Duodenal mucosa (tissue), 2 donors: ENCODE measurements at regions not wholly inside any gene's neighbourhood (a gene's known extent, or its start where the extent isn't known, plus 50 kb on each side); places are given as distances from the start of the nearest gene placed in this dataset.
"Not testable (repeated sequence)": the region's sequence is repeated elsewhere in the genome, so short reads cannot be mapped to it uniquely, and the experiment has no call there.

Experiments used
- H3K27ac ChIP-seq: one replicate; pipeline ENCODE4 v1.7.0; 2013; ENCODE audit warnings: low read depth, low read length
- H3K27me3 ChIP-seq, 2 donors: one replicate each; pipeline ENCODE4 v1.7.0; 2013; ENCODE audit warnings: low read length in 2 of 2, control low read depth in 1 of 2; ENCODE audit not compliant: insufficient read depth in 2 of 2, control insufficient read depth in 1 of 2
- H3K36me3 ChIP-seq, 2 donors: one replicate each; pipeline ENCODE4 v1.7.0; 2013; ENCODE audit warnings: low read length in 2 of 2, control low read depth in 1 of 2; ENCODE audit not compliant: insufficient read depth in 2 of 2, control insufficient read depth in 1 of 2
- H3K4me1 ChIP-seq, 2 donors: one replicate each; pipeline ENCODE4 v1.7.0; 2013; ENCODE audit warnings: low read length in 2 of 2, control low read depth in 1 of 2; ENCODE audit not compliant: insufficient read depth in 2 of 2, control insufficient read depth in 1 of 2
- H3K4me3 ChIP-seq, 2 donors: one replicate each; pipeline ENCODE4 v1.7.0; 2013; ENCODE audit warnings: low read length in 2 of 2, low read depth in 1 of 2
- H3K9ac ChIP-seq, 2 donors: one replicate each; pipeline ENCODE4 v1.7.0; 2013; ENCODE audit warnings: low read length in 2 of 2, low read depth in 1 of 2
- H3K9me3 ChIP-seq, 2 donors: one replicate each; pipeline ENCODE4 v1.7.0; 2013; ENCODE audit warnings: low read length in 2 of 2, control low read depth in 1 of 2; ENCODE audit not compliant: control insufficient read depth in 1 of 2

DNA sequence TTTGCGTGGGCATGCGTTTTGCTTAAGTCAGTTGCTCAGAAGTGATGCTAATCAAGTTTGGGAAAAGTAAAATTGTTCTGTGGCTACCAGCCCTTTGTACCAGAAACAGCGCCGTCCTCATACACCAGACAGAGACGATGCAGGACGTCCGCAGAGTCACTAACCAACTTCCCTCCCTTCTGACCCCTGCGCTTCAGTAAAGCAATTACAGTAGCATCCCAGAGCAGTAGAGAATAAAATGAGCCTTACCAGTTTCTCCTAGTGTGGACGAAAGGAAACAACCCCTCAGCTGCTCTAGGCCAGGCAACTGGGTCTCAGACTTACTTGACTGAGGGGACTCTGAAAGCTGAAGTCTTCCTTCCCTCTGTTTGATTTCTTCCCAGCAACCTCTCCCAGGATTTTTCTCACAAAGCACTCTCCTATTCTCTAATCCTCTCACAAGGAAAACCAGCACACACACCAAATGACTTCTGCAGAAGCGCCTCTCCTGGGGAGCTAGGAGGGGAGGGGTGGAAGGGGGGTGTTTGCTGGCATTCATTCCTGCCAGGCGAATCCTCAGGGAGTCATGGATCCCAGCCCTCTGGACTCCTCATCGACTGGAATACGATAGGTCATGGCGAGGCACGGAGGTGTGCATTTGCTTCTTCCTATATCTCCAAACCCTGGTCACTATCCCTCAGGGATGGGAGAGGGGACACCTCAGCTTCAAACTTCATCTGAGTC is 56.0 kb upstream of the MID1 start:
- Histone ChIP-seq H3K4me3 (no peak overlapping the region), H3K4me1 (no peaks in the 10 kb centered on the region), H3K27me3 (no peaks in the 10 kb centered on the region), H3K27ac (no peak overlapping the region), H3K9me3 (no peaks in the 10 kb centered on the region), H3K36me3 (no peaks in the 10 kb centered on the region), H3K9ac (no peak overlapping the region)

- Histone ChIP-seq H3K9ac (no peak overlapping the region), H3K4me1 (no peaks in the 10 kb centered on the region), H3K9me3 (no peaks in the 10 kb centered on the region), H3K36me3 (no peaks in the 10 kb centered on the region), H3K27ac (no peak overlapping the region), H3K27me3 (no peaks in the 10 kb centered on the region), H3K4me3 (no peak overlapping the region)
These were observed 57.1 kb upstream of the MID1 start for GRCh38 chrX:10677490-10677889.

DNA sequence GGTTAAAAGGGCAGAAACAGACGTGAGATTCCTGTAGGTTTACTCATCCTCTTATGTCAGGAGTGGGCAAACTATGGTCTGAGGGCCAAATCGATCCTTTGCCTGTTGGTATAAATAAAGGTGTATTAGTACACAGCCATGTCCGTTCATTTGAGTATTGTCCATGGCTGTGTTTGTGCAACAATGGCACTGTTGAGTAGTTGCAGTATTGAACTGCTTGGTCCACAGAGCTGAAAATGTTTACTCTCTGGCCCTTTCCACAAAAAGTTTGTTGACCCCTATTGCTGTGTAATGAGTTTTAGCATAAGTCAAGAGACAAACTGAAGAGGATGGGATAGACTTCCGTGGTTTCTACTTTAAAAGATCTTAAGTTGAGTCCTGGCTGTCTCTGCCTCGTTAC is 59.0 kb upstream of the MID1 start:
- no peaks in the 10 kb centered on the region for H3K27me3 ChIP-seq
- H3K27ac ChIP-seq: no peak overlapping the region
- no peaks in the 10 kb centered on the region for H3K36me3 ChIP-seq
- H3K9me3 ChIP-seq: no peaks in the 10 kb centered on the region
- no peak overlapping the region for H3K9ac ChIP-seq
- H3K4me1 ChIP-seq: no peaks in the 10 kb centered on the region
- H3K4me3 ChIP-seq: no peak overlapping the region

DNA sequence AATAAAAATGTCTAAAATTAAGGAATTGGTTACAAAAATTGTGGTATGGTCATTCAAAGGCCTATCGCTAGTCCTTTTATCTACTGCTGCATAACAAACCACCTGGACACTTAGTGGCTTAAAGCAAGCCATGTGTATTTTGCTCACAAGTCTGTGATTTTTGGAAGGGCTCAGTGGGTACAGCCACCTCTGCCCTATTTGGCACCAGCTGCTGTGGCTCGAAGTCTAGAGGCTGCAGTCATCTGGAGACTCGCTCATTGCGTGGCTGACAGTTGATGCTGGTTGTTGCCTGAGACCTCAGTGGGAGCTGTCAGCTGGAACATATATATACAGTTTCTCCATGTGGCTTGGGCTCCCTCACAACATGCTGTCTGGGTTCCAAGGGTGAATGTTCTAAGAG is 60.8 kb upstream of the MID1 start:
- Histone ChIP-seq H3K4me3 (no peak overlapping the region), H3K4me1 (no peaks in the 10 kb centered on the region), H3K9ac (no peak overlapping the region), H3K27ac (no peak overlapping the region), H3K36me3 (no peaks in the 10 kb centered on the region), H3K27me3 (no peaks in the 10 kb centered on the region), H3K9me3 (no peaks in the 10 kb centered on the region)

- not testable (repeated sequence) for H3K9ac ChIP-seq, H3K27ac ChIP-seq, H3K4me1 ChIP-seq, H3K4me3 ChIP-seq, H3K36me3 ChIP-seq, H3K27me3 ChIP-seq, H3K9me3 ChIP-seq
These were observed 63.2 kb upstream of the MID1 start for GRCh38 chrX:10683631-10684030.

- H3K4me1 ChIP-seq: no peaks in the 10 kb centered on the region
- no peaks in the 10 kb centered on the region for H3K36me3 ChIP-seq
- no peak overlapping the region for H3K9ac ChIP-seq
- H3K27ac ChIP-seq: no peak overlapping the region
- H3K4me3 ChIP-seq: no peak overlapping the region
- no peaks in the 10 kb centered on the region for H3K9me3 ChIP-seq
- H3K27me3 ChIP-seq: no peaks in the 10 kb centered on the region
These were observed 65.7 kb upstream of the MID1 start for GRCh38 chrX:10685923-10686595.

DNA sequence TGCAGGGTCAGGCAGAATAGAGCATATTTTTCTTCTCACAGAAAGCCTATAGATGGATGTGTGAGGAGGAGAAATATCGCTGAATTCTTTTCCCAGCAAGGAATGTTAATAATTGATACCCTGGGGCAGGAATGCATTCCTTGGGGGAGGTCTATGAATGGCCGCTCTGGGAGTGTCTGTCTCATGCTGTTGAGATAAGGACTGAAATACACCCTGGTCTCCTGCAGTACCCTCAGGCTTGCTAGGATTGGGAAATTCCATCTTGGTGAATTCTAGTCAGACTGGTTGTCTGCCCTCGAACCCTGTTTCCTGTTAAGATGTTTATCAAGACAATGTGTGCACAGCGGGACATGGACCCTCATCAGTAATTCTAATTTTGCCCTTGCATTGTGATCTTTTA is 71.4 kb upstream of the MID1 start:
- H3K4me1 ChIP-seq, H3K4me3 ChIP-seq, H3K27me3 ChIP-seq, H3K9me3 ChIP-seq, H3K36me3 ChIP-seq, H3K9ac ChIP-seq, H3K27ac ChIP-seq: not testable (repeated sequence)

- no peak overlapping the region for H3K27ac ChIP-seq
- H3K27me3 ChIP-seq: no peaks in the 10 kb centered on the region
- no peak overlapping the region for H3K9ac ChIP-seq
- no peak overlapping the region for H3K4me3 ChIP-seq
- no peaks in the 10 kb centered on the region for H3K4me1 ChIP-seq
- no peaks in the 10 kb centered on the region for H3K9me3 ChIP-seq
- H3K36me3 ChIP-seq: no peaks in the 10 kb centered on the region
These were observed 77.4 kb upstream of the MID1 start for GRCh38 chrX:10697616-10698317.

DNA sequence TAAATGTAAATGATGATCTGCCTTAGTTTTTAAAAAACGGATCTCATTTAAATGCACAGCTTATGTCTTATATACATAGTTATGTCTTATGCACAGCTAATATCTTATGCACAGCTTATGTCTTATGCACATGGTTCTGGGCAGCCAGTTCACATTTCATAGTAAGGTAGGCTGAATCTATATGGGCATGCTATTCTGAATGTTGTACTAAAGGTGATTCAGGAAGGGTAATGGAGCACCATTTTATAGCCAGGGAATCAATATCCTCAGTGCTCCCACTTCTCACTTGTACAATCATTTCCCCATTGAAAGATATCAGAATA is 77.9 kb upstream of the MID1 start:
- H3K9me3 ChIP-seq: no peaks in the 10 kb centered on the region
- H3K4me1 ChIP-seq: no peaks in the 10 kb centered on the region
- no peak overlapping the region for H3K9ac ChIP-seq
- H3K36me3 ChIP-seq: no peaks in the 10 kb centered on the region
- H3K27me3 ChIP-seq: no peaks in the 10 kb centered on the region
- H3K4me3 ChIP-seq: no peak overlapping the region
- H3K27ac ChIP-seq: no peak overlapping the region

GRCh38 chrX:10702031-10702430 is 81.6 kb upstream of the MID1 start:
- Histone ChIP-seq H3K27me3 (no peaks in the 10 kb centered on the region), H3K4me1 (no peaks in the 10 kb centered on the region), H3K9ac (no peak overlapping the region), H3K9me3 (no peaks in the 10 kb centered on the region), H3K36me3 (no peaks in the 10 kb centered on the region), H3K27ac (no peak overlapping the region), H3K4me3 (no peak overlapping the region)
